RWPE1 (cell line): ENCODE measurements at regions not wholly inside any gene's neighbourhood (a gene's known extent, or its start where the extent isn't known, plus 50 kb on each side); places are given as distances from the start of the nearest gene placed in this dataset.

Experiments
- CTCF ChIA-PET: fragments of 350-600 bp; sonication (Branson Sonifier 250); formaldehyde crosslinking; extraction: SDS; loops from one replicate; lab custom pipeline; 2021; lab: Yijun Ruan, JAX
- POLR2A ChIA-PET: fragments of 400-600 bp; formaldehyde crosslinking; extraction: SDS; loops from one replicate; lab custom pipeline; 2020; ENCODE audit warnings: antibody characterized with exemption; ENCODE audit not compliant: low non-redundant PET; lab: Yijun Ruan, JAX
- DNase-seq: peaks from one replicate; pipeline ENCODE4 v3.0.0; 2012; ENCODE audit warnings: low spot score
- H3K27ac ChIP-seq: fragments of 450-650 bp; 2 replicates; pipeline ENCODE4 v1.5.1; 2017
- TF ChIP-seq, protein P1 (sequence below): fragments of 450-650 bp; conservative IDR thresholded peaks from 2 replicates; pipeline ENCODE4 v1.5.1; 2017; ENCODE audit warnings: low read depth, mild to moderate bottlenecking

- CTCF ChIA-PET = interaction anchor here (0.7 kb wide), 1 partner anchor 30 kb away, joined by 3 read pairs; no protein-coding TSS in a partner anchor
- no peak for DNase-seq
- no peak overlapping the region for H3K27ac ChIP-seq
- POLR2A ChIA-PET = no interaction called here
- TF ChIP-seq, protein P1, sequence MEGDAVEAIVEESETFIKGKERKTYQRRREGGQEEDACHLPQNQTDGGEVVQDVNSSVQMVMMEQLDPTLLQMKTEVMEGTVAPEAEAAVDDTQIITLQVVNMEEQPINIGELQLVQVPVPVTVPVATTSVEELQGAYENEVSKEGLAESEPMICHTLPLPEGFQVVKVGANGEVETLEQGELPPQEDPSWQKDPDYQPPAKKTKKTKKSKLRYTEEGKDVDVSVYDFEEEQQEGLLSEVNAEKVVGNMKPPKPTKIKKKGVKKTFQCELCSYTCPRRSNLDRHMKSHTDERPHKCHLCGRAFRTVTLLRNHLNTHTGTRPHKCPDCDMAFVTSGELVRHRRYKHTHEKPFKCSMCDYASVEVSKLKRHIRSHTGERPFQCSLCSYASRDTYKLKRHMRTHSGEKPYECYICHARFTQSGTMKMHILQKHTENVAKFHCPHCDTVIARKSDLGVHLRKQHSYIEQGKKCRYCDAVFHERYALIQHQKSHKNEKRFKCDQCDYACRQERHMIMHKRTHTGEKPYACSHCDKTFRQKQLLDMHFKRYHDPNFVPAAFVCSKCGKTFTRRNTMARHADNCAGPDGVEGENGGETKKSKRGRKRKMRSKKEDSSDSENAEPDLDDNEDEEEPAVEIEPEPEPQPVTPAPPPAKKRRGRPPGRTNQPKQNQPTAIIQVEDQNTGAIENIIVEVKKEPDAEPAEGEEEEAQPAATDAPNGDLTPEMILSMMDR = no peak
Measured at GRCh38 chr4:107541511-107541910, 178.5 kb downstream of the PAPSS1 start.

DNA sequence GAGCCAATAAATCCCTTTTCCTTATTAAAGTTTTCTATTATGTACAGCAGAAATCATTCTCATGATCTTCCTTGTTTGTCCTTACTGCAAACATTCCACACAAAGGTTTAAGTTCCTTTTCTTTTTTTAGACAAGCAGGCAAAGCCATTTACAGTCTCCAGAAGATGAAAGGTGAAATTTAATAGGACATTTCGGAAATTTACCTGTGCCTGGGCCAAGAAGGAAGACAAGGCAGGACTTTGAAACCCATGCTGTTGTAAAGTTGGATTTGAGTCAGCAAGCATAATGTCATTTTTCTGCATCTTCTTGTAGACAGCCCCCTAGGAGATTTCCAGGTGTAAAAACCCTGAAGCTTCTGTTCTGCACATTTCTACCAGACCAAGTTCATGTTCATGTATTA, 188.1 kb downstream of the PAPSS1 start:
- ChIA-PET CTCF (no interaction called here), POLR2A (no interaction called here)
- DNase-seq = no peak
- TF ChIP-seq, protein P1 = no peak
- no peak overlapping the region for H3K27ac ChIP-seq

DNA sequence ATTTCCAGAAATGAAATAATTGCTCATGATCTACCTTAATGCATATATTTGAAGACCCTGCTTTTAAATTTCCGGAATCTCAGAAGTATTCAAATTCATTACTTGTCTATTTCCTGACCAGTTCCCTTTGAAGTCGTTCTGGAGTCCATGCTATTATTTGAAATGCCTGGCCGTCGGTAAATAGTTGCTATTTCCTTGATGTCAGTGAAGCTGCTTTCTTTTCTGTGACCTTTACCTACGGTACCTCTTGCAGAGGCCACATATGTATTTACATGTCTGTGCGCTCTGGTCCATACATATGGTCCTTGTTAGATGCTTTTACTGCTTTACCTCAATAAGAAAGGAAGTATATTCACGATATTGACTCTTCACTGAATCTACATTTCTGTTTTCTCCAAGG, 199.7 kb downstream of the PAPSS1 start:
- no peak for DNase-seq
- POLR2A ChIA-PET = no interaction called here
- CTCF ChIA-PET = no interaction called here
- TF ChIP-seq, protein P1 = no peak
- H3K27ac ChIP-seq = no peak overlapping the region

DNA sequence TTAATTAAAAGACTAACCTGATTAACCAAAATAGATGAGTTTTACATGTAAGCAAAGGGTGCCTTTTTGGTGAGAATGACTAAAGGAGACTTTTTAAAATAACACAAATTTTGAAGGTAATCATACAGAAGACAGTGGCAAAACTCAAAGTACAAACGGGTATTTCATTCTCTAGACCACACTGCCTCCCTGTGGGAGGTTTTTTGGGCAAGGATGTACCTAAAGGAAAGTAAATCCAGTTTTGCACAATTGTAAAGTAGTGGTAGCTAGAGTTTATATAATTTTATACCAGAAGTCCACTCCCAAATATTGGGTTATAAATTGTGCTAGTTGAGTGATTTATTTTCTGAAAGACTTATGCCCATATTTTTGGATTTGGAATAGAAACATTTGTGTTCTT, 201.0 kb downstream of the PAPSS1 start:
- CTCF ChIA-PET = interaction anchor here (0.6 kb wide), 2 partner anchors 145 to 700 kb away, joined by 3 read pairs; no protein-coding TSS in a partner anchor
- POLR2A ChIA-PET = no interaction called here
- DNase-seq = peak; percentile 14
- TF ChIP-seq, protein P1 = peak; percentile 17; the same call in 1 of the 2 replicates
- no peak overlapping the region for H3K27ac ChIP-seq

DNA sequence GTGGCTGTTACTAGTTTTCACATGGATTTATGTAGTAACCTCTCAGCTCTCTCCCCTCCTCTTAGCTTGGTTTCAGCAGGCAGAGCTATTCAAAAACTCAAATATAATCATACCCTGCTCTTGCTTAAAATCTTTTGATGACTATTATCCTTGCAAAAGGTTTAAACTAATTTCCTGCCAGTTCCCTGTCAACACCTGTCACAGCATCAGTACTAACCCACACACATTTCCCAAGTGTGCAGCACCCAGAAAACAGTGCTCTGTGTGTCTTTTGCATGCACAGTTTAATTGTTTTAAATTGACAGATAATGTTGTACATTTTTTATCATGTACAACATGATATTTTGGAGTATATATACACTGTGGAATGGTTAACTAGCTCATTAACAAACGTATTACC, 202.0 kb downstream of the PAPSS1 start:
- POLR2A ChIA-PET = no interaction called here
- TF ChIP-seq, protein P1 = no peak
- no peak for DNase-seq
- CTCF ChIA-PET = no interaction called here
- H3K27ac ChIP-seq = no peak overlapping the region

- no peak overlapping the region for H3K27ac ChIP-seq
- POLR2A ChIA-PET = no interaction called here
- CTCF ChIA-PET = no interaction called here
- DNase-seq = no peak
- TF ChIP-seq, protein P1 = no peak
Measured at GRCh38 chr4:107512549-107512948, 207.5 kb downstream of the PAPSS1 start.
